MCF 10A (cell line): ENCODE measurements at regions not wholly inside any gene's neighbourhood (a gene's known extent, or its start where the extent isn't known, plus 50 kb on each side); places are given as distances from the start of the nearest gene placed in this dataset.

ENCODE experiments used
- BruUV-seq: library from RNA; stranded (reverse); fragments of 400-500 nt; replicated peaks from 2 replicates; lab custom pipeline; 2021; lab: Mats Ljungman, UMichigan
- CTCF ChIA-PET: fragments of 300-600 bp; sonication (Branson Sonifier 250); formaldehyde crosslinking; extraction: SDS; loops from one replicate; lab custom pipeline; 2021; ENCODE audit warnings: antibody characterized with exemption, inconsistent platforms; lab: Yijun Ruan, JAX
- POLR2A ChIA-PET: fragments of 300-600, 350-650 bp; sonication (Branson Sonifier 250); formaldehyde crosslinking; extraction: SDS; loops from one replicate; lab custom pipeline; 2020; ENCODE audit warnings: antibody characterized with exemption, inconsistent platforms; lab: Yijun Ruan, JAX
- DNase-seq: peaks from one replicate; pipeline ENCODE4 v3.0.0-alpha.2; 2018; ENCODE audit not compliant: unreplicated experiment
- H3K27ac Mint-ChIP-seq: one replicate; pipeline ENCODE4 v1.8.0; 2022; ENCODE audit warnings: mild to moderate bottlenecking, low read depth, mixed read lengths; ENCODE audit not compliant: unreplicated experiment
- H3K27me3 Mint-ChIP-seq: one replicate; pipeline ENCODE4 v1.8.0; 2022; ENCODE audit warnings: mixed read lengths; ENCODE audit not compliant: insufficient read depth, unreplicated experiment
- H3K36me3 Mint-ChIP-seq: one replicate; pipeline ENCODE4 v1.8.0; 2022; ENCODE audit warnings: mild to moderate bottlenecking, moderate library complexity, mixed read lengths; ENCODE audit not compliant: insufficient read depth, unreplicated experiment
- H3K4me1 Mint-ChIP-seq: one replicate; pipeline ENCODE4 v1.8.0; 2022; ENCODE audit warnings: mixed read lengths; ENCODE audit not compliant: insufficient read depth, unreplicated experiment
- H3K4me3 Mint-ChIP-seq: one replicate; pipeline ENCODE4 v1.8.0; 2022; ENCODE audit warnings: mild to moderate bottlenecking, moderate library complexity, mixed read lengths; ENCODE audit not compliant: unreplicated experiment
- H3K9me3 Mint-ChIP-seq: one replicate; pipeline ENCODE4 v1.8.0; 2022; ENCODE audit warnings: mixed read lengths; ENCODE audit not compliant: unreplicated experiment
- CTCF ChIP-seq: fragments of 200-600 bp; IDR thresholded peaks from one replicate; pipeline ENCODE4 v1.8.0; 2022; ENCODE audit warnings: antibody characterized with exemption, mild to moderate bottlenecking; ENCODE audit not compliant: unreplicated experiment
- intact Hi-C: fragments of 100-400 bp; cut with micrococcal nuclease; formaldehyde crosslinking; loops from 2 replicates; pipeline ENCODE4 v1.14.1; 2022

- no peak overlapping the region for H3K27ac Mint-ChIP-seq
Measured at GRCh38 chr10:44022203-44022602, 362.7 kb downstream of the CXCL12 start.

GRCh38 chr10:44020322-44021111 lies 364.4 kb downstream of the CXCL12 start:
- TF ChIP-seq CTCF = no peak
- no peaks in the 10 kb centered on the region for H3K36me3 Mint-ChIP-seq
- no peaks in the 10 kb centered on the region for H3K9me3 Mint-ChIP-seq
- H3K27ac Mint-ChIP-seq = no peak overlapping the region
- H3K27me3 Mint-ChIP-seq = peaks cover 28% of the 10 kb centered on the region
- peak; percentile 26 for DNase-seq
- intact Hi-C loops = no loop called here
- no peaks in the 10 kb centered on the region for H3K4me1 Mint-ChIP-seq
- BruUV-seq = no TSS peak
- ChIA-PET POLR2A (no interaction called here), CTCF (interaction anchor here (0.6 kb wide), 1 partner anchor 10 kb away, joined by 3 read pairs; no protein-coding TSS in a partner anchor)
- no peak overlapping the region for H3K4me3 Mint-ChIP-seq

More at GRCh38 chr10:44022203-44022602, 362.7 kb downstream of the CXCL12 start:
- H3K4me3 Mint-ChIP-seq = no peak overlapping the region
- H3K4me1 Mint-ChIP-seq = no peaks in the 10 kb centered on the region
- no peak for DNase-seq
- TF ChIP-seq CTCF = no peak
- H3K36me3 Mint-ChIP-seq = no peaks in the 10 kb centered on the region
- BruUV-seq = no TSS peak
- CTCF ChIA-PET = no interaction called here
- H3K9me3 Mint-ChIP-seq = no peaks in the 10 kb centered on the region
- intact Hi-C loops = no loop called here
- peaks cover 43% of the 10 kb centered on the region for H3K27me3 Mint-ChIP-seq
- POLR2A ChIA-PET = no interaction called here

- POLR2A ChIA-PET = no interaction called here
Measured at GRCh38 chr10:44017483-44018145, 367.3 kb downstream of the CXCL12 start.

More at GRCh38 chr10:44017483-44018145, 367.3 kb downstream of the CXCL12 start:
- Mint-ChIP-seq H3K36me3 (no peaks in the 10 kb centered on the region), H3K27me3 (no peaks in the 10 kb centered on the region), H3K9me3 (no peaks in the 10 kb centered on the region), H3K27ac (no peak overlapping the region), H3K4me3 (no peak overlapping the region), H3K4me1 (no peaks in the 10 kb centered on the region)
- CTCF ChIA-PET = no interaction called here
- TF ChIP-seq CTCF = no peak
- DNase-seq = no peak
- intact Hi-C loops = no loop called here
- BruUV-seq = no TSS peak
